SK-N-MC (cell line): ENCODE measurements at regions not wholly inside any gene's neighbourhood (a gene's known extent, or its start where the extent isn't known, plus 50 kb on each side); places are given as distances from the start of the nearest gene placed in this dataset.

ENCODE experiments used
- EZH2 ChIP-seq: fragments of 200-600 bp; sonication (generic); IDR thresholded peaks from one replicate; pipeline ENCODE4 v1.6.1; 2017; ENCODE audit warnings: antibody characterized with exemption
- POLR2AphosphoS5 ChIP-seq: IDR thresholded peaks from 2 replicates; pipeline ENCODE4 v1.6.1; 2012; ENCODE audit warnings: mild to moderate bottlenecking, low read depth, low read length, borderline replicate concordance

DNA sequence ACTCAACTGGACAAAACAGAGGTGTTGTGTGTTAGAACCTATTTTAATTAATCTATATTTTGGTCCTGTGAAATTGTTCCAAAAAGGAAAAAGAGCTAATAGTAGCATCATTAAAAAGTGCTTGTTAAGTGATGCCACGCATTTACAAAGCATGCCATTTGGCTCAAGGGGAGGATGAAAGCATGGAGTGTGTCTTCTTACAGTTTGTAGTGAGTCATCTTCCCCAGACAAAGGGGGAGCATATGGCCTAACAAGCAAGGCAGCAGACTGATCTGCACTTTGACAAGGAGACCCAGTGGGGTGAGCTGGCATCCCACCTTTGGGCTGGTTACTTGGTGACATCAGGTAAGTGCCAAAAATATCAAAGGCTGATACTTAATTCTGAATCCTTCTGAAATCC, 297.0 kb downstream of the FGF9 start:
- TF ChIP-seq EZH2 = no peak
- TF ChIP-seq POLR2AphosphoS5 = no peak
